LNCaP clone FGC (cell line): ENCODE measurements at regions not wholly inside any gene's neighbourhood (a gene's known extent, or its start where the extent isn't known, plus 50 kb on each side); places are given as distances from the start of the nearest gene placed in this dataset.

ENCODE experiments used
- DNase-seq: peaks from one replicate; pipeline ENCODE4 v3.0.0-alpha.2; 2011; ENCODE audit warnings: low read depth
- H3K4me3 ChIP-seq: 2 replicates; pipeline ENCODE4 v1.5.1; 2011; ENCODE audit warnings: mild to moderate bottlenecking, low read depth, low read length, control low read depth
- CTCF ChIP-seq: IDR thresholded peaks from 2 replicates; pipeline ENCODE4 v1.5.1; 2012; ENCODE audit warnings: mild to moderate bottlenecking; ENCODE audit not compliant: control insufficient read depth, insufficient read depth; ENCODE audit errors: extremely low read depth

GRCh38 chr9:3136686-3137346, 292.9 kb upstream of the PUM3 start:
- no peak for DNase-seq
- no peak for TF ChIP-seq CTCF

GRCh38 chr9:3136230-3136629, 292.3 kb upstream of the PUM3 start:
- DNase-seq = no peak
- TF ChIP-seq CTCF = no peak
- no peak overlapping the region for H3K4me3 ChIP-seq

More at GRCh38 chr9:3136686-3137346, 292.9 kb upstream of the PUM3 start:
- H3K4me3 ChIP-seq = no peak overlapping the region

- TF ChIP-seq CTCF = no peak
- no peak overlapping the region for H3K4me3 ChIP-seq
- DNase-seq = no peak
These were observed 283.7 kb upstream of the PUM3 start for GRCh38 chr9:3127564-3127963.

- no peak overlapping the region for H3K4me3 ChIP-seq
- no peak for DNase-seq
- TF ChIP-seq CTCF = no peak
These were observed 281.9 kb upstream of the PUM3 start for GRCh38 chr9:3125602-3126405.

GRCh38 chr9:3124001-3124400, 280.1 kb upstream of the PUM3 start:
- no peak for TF ChIP-seq CTCF
- DNase-seq = no peak
- no peak overlapping the region for H3K4me3 ChIP-seq

GRCh38 chr9:3118081-3118480, 274.2 kb upstream of the PUM3 start:
- no peak overlapping the region for H3K4me3 ChIP-seq
- no peak for DNase-seq
- no peak for TF ChIP-seq CTCF

- no peak overlapping the region for H3K4me3 ChIP-seq
- TF ChIP-seq CTCF = no peak
These were observed 255.8 kb upstream of the PUM3 start for GRCh38 chr9:3099646-3100045.

More at GRCh38 chr9:3099646-3100045, 255.8 kb upstream of the PUM3 start:
- DNase-seq = no peak
